GM19023 (cell line): ENCODE measurements at regions not wholly inside any gene's neighbourhood (a gene's known extent, or its start where the extent isn't known, plus 50 kb on each side); places are given as distances from the start of the nearest gene placed in this dataset.
A peak's percentile ranks its signal among the peaks of the same experiment; 100 is the strongest.
"Not testable (repeated sequence)": the region's sequence is repeated elsewhere in the genome, so short reads cannot be mapped to it uniquely, and the experiment has no call there.

Experiments used
- ATAC-seq: cut with Tn5 transposase; IDR thresholded peaks from one replicate; pipeline ENCODE4 v1.9.1; 2021; ENCODE audit warnings: mild to moderate bottlenecking, moderate library complexity; ENCODE audit not compliant: unreplicated experiment

GRCh38 chr2:122660786-122661634, 905.6 kb downstream of the TSN start:
- no peak for ATAC-seq

- no peak for ATAC-seq
Measured at GRCh38 chr2:122663620-122664019, 908.2 kb downstream of the TSN start.

- ATAC-seq = no peak
Measured at GRCh38 chr2:122669627-122670026, 914.2 kb downstream of the TSN start.

GRCh38 chr2:122670897-122671296, 915.4 kb downstream of the TSN start:
- ATAC-seq = no peak

GRCh38 chr2:122680662-122681061, 925.2 kb downstream of the TSN start:
- ATAC-seq = no peak

GRCh38 chr2:122681626-122682025, 926.2 kb downstream of the TSN start:
- ATAC-seq = no peak

GRCh38 chr2:122682356-122682755, 926.9 kb downstream of the TSN start:
- ATAC-seq = no peak

- no peak for ATAC-seq
Measured at GRCh38 chr2:122683018-122683417, 927.6 kb downstream of the TSN start.

- no peak for ATAC-seq
Measured at GRCh38 chr2:122692400-122693083, 937.1 kb downstream of the TSN start.

- ATAC-seq = no peak
Measured at GRCh38 chr2:122697415-122697814, 942.0 kb downstream of the TSN start.

- no peak for ATAC-seq
Measured at GRCh38 chr2:122703676-122704075, 948.2 kb downstream of the TSN start.

- peak; percentile 49 for ATAC-seq
Measured at GRCh38 chr2:122704109-122704563, 948.7 kb downstream of the TSN start.

GRCh38 chr2:122705746-122706145, 950.3 kb downstream of the TSN start:
- no peak for ATAC-seq

- no peak for ATAC-seq
Measured at GRCh38 chr2:122706757-122707223, 951.3 kb downstream of the TSN start.

GRCh38 chr2:122707224-122707824, 951.9 kb downstream of the TSN start:
- ATAC-seq = peak; percentile 59

GRCh38 chr2:122710049-122710448, 954.6 kb downstream of the TSN start:
- ATAC-seq = no peak

- no peak for ATAC-seq
Measured at GRCh38 chr2:122713800-122714199, 958.3 kb downstream of the TSN start.

GRCh38 chr2:122720822-122721221, 965.4 kb downstream of the TSN start:
- not testable (repeated sequence) for ATAC-seq

GRCh38 chr2:122734766-122735424, 979.4 kb downstream of the TSN start:
- no peak for ATAC-seq

GRCh38 chr2:122736279-122736678, 980.8 kb downstream of the TSN start:
- ATAC-seq = no peak

- ATAC-seq = peak; percentile 69
Measured at GRCh38 chr2:122737429-122738077, 982.1 kb downstream of the TSN start.
